Omental fat pad (tissue), 3 donors: ENCODE measurements at regions not wholly inside any gene's neighbourhood (a gene's known extent, or its start where the extent isn't known, plus 50 kb on each side); places are given as distances from the start of the nearest gene placed in this dataset.

Experiments used
- ATAC-seq: fragments of 150-250 bp; one replicate; pipeline ENCODE4 v1.9.1; 2016; ENCODE audit warnings: mild to moderate bottlenecking, moderate library complexity; ENCODE audit not compliant: low FRiP score
- DNase-seq: peaks from one replicate; pipeline ENCODE4 v3.0.0-alpha.2; 2019; ENCODE audit warnings: low spot score
- CTCF ChIP-seq, 3 donors: fragments of 450-650 bp; IDR thresholded peaks; one replicate each; pipeline ENCODE4 v1.5.1; 2016 to 2017; ENCODE audit warnings: antibody characterized with exemption in 3 of 3, mild to moderate bottlenecking in 3 of 3, moderate library complexity in 2 of 3

GRCh38 chr9:12566404-12567090 is 126.6 kb upstream of the TYRP1 start:
- ATAC-seq (no peak), DNase-seq (no peak)
- no peak for TF ChIP-seq CTCF (IDR thresholded peaks at IDR 0.05)

GRCh38 chr9:12584656-12585522 is 108.3 kb upstream of the TYRP1 start:
- ATAC-seq, result no peak
- TF ChIP-seq CTCF (IDR thresholded peaks at IDR 0.05), result no peak
- DNase-seq, result no peak

GRCh38 chr9:12595400-12595799 is 97.8 kb upstream of the TYRP1 start:
- no peak for DNase-seq
- ATAC-seq, result no peak
- no peak for TF ChIP-seq CTCF (IDR thresholded peaks at IDR 0.05)

GRCh38 chr9:12604164-12604821 is 88.9 kb upstream of the TYRP1 start:
- no peak for DNase-seq
- TF ChIP-seq CTCF (IDR thresholded peaks at IDR 0.05), result no peak
- no peak for ATAC-seq

GRCh38 chr9:12612211-12612770 is 80.9 kb upstream of the TYRP1 start:
- no peak for TF ChIP-seq CTCF (IDR thresholded peaks at IDR 0.05)
- ATAC-seq, result no peak

GRCh38 chr9:12613071-12613470 is 80.1 kb upstream of the TYRP1 start:
- ATAC-seq (no peak), DNase-seq (no peak)
- TF ChIP-seq CTCF (IDR thresholded peaks at IDR 0.05), result no peak

More at GRCh38 chr9:12612211-12612770, 80.9 kb upstream of the TYRP1 start:
- DNase-seq, result no peak
